ENCODE measurements at regions not wholly inside any gene's neighbourhood (a gene's known extent, or its start where the extent isn't known, plus 50 kb on each side); places are given as distances from the start of the nearest gene placed in this dataset.

DNA sequence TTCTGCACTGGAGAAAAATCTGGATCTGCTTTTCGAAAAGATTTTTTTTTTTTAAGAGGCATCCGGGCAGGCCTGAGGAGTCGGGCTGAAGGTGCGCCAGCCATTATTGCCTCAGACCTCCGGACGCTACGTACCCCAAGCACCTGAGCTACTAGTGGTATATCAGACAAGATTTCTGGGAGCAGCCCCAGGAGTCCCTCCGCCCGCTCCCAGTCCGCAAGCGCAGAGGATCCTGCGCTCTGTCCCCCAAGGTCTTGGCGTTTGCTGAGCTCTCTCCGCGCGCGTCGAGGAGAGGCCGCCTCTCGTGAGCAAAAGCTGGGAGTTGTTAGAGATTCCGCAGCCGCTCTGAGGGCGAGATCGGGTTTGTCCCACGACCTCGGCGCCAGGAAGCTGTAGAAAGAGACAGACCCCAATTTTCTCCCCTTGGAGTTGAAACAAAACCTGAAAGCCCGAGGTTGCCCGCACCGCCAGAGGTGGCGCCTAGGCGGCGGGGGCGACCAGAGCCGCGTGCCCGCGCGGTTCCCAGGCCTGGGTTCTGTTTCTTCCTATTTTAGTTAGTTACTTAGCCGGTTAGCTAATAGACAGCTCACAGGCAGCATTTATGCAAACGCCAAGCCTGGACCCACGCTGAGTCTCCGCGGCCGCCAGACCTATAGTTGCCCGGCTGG lies 72.5 kb upstream of the POLG start:
- H3K4me1 ChIP-seq (ENCODE audit: control insufficient read depth in 1 of 2, insufficient read depth in 2 of 2, low read length in 2 of 2): peaks cover 7 to 48% of the 10 kb centered on the region in 2 donors
- no peak overlapping the region for H3K27ac ChIP-seq (ENCODE audit: low read length)
- no peaks in the 10 kb centered on the region for H3K36me3 ChIP-seq (ENCODE audit: control insufficient read depth in 1 of 2, insufficient read depth in 2 of 2, low read length in 2 of 2)
- H3K4me3 ChIP-seq (ENCODE audit: low read depth in 1 of 2, low read length in 2 of 2): peak overlapping the region in 1 of 2 donors; percentile 47
- peaks cover 86% of the 10 kb centered on the region for H3K27me3 ChIP-seq (ENCODE audit: low read depth, low read length)
- H3K9me3 ChIP-seq (ENCODE audit: control insufficient read depth in 1 of 2, low read length in 2 of 2): no peaks in the 10 kb centered on the region

DNA sequence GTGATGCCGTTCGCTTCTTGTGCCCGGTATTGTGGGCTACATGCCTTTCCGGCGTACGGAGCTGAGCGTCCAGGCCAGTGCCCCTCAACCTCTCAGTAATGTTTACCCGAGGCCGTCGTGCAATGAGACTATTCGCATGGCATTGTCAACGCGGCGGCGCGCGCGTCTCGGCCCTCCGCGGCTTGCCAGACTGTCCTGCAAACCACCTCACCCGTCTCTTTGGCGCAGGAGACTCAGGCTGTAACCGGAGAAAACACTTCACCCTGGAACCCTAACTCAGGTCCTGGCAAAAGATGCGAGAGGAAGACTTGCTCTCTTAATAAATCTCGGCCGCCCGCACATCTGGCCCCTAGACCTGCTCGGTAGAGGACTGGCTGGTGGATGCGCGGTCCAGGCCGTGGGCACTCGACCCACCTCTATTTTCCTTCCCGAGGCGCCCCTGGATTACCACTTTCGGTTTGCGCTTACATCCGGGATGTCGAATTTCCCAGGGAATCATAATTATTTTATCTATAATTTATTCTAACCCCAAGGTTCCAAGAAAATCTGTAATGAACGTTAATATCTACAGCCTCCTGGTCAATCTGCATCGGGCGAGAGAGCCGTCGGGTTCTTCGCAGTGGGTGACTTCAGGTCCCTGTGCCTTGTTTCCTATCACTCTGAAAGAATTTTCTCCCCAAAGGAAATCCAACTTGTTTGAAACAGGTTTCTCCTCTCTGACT lies 71.8 kb upstream of the POLG start:
- peak overlapping the region; percentile 21 to 47 for H3K4me3 ChIP-seq (ENCODE audit: low read depth in 1 of 2, low read length in 2 of 2)
- peaks cover 7 to 44% of the 10 kb centered on the region in 2 donors for H3K4me1 ChIP-seq (ENCODE audit: control insufficient read depth in 1 of 2, insufficient read depth in 2 of 2, low read length in 2 of 2)
- no peaks in the 10 kb centered on the region for H3K36me3 ChIP-seq (ENCODE audit: control insufficient read depth in 1 of 2, insufficient read depth in 2 of 2, low read length in 2 of 2)
- no peaks in the 10 kb centered on the region for H3K9me3 ChIP-seq (ENCODE audit: control insufficient read depth in 1 of 2, low read length in 2 of 2)
- H3K27ac ChIP-seq (ENCODE audit: low read length): no peak overlapping the region
- H3K27me3 ChIP-seq (ENCODE audit: low read depth, low read length): peaks cover 80% of the 10 kb centered on the region

DNA sequence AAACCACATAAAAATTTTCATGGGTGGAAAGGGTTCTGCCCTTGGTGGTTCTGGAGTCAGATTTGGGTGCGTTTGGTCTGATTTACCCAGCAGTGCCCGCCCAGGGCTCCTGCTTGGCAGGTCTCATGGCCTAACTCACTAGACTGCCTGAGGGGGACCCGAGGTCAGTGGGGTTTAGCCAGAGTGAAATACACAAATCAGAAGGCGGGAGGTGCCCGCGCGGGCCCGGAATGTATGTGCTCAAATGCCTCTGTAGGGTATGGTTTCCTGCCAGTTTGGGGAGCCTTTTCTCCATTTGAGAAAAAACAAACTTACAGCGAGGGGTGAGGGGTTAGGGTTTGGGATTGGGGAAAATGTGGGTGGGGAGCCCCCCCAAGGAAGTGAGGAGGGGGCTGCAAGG lies 70.9 kb upstream of the POLG start:
- Histone ChIP-seq H3K4me1 (ENCODE audit: control insufficient read depth in 1 of 2, insufficient read depth in 2 of 2, low read length in 2 of 2) (peaks cover 7 to 41% of the 10 kb centered on the region in 2 donors), H3K4me3 (ENCODE audit: low read depth in 1 of 2, low read length in 2 of 2) (no peak overlapping the region), H3K27me3 (ENCODE audit: low read depth, low read length) (peaks cover 80% of the 10 kb centered on the region), H3K36me3 (ENCODE audit: control insufficient read depth in 1 of 2, insufficient read depth in 2 of 2, low read length in 2 of 2) (no peaks in the 10 kb centered on the region), H3K9me3 (ENCODE audit: control insufficient read depth in 1 of 2, low read length in 2 of 2) (no peaks in the 10 kb centered on the region), H3K27ac (ENCODE audit: low read length) (no peak overlapping the region)

DNA sequence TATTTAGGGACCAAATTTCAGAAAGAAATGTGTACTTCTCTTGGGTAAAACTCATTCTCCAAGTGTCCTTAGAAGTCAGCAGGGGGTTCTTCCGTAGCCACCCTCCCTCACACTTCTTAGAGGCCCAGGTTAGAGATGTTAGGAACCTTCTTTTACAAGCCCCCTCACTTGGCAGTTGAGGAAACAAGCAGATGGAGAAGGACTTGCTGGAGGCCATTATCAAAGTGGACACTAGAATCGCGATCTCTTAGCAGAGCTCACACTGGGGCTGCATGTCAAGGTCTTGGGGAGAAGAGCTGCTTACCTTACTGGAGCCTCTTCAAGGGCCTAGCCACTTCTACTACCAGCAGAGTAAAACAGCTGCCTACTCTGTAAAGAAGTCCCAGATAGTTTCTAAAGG lies 69.4 kb upstream of the POLG start:
- no peak overlapping the region for H3K4me3 ChIP-seq (ENCODE audit: low read depth in 1 of 2, low read length in 2 of 2)
- no peaks in the 10 kb centered on the region for H3K36me3 ChIP-seq (ENCODE audit: control insufficient read depth in 1 of 2, insufficient read depth in 2 of 2, low read length in 2 of 2)
- H3K9me3 ChIP-seq (ENCODE audit: control insufficient read depth in 1 of 2, low read length in 2 of 2): no peaks in the 10 kb centered on the region
- peaks cover 7 to 48% of the 10 kb centered on the region in 2 donors for H3K4me1 ChIP-seq (ENCODE audit: control insufficient read depth in 1 of 2, insufficient read depth in 2 of 2, low read length in 2 of 2)
- peaks cover 77% of the 10 kb centered on the region for H3K27me3 ChIP-seq (ENCODE audit: low read depth, low read length)
- H3K27ac ChIP-seq (ENCODE audit: low read length): no peak overlapping the region

DNA sequence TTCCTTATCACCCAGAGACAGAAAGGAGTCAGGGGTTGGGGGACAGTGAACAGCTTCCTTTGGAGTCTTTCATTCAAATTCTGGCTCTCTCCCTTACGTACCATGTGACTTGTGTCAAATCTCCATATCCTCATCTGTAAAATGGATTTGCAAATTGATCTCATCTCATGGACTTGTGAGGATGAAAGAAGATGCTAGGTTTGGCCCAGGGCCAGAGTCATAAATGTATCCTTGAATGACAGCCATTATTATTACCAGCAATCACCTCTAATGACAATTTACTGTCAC lies 67.8 kb upstream of the POLG start:
- Histone ChIP-seq H3K36me3 (ENCODE audit: control insufficient read depth in 1 of 2, insufficient read depth in 2 of 2, low read length in 2 of 2) (no peaks in the 10 kb centered on the region), H3K4me3 (ENCODE audit: low read depth in 1 of 2, low read length in 2 of 2) (no peak overlapping the region), H3K9me3 (ENCODE audit: control insufficient read depth in 1 of 2, low read length in 2 of 2) (no peaks in the 10 kb centered on the region), H3K27me3 (ENCODE audit: low read depth, low read length) (peaks cover 77% of the 10 kb centered on the region), H3K27ac (ENCODE audit: low read length) (no peak overlapping the region), H3K4me1 (ENCODE audit: control insufficient read depth in 1 of 2, insufficient read depth in 2 of 2, low read length in 2 of 2) (peaks cover 0 to 33% of the 10 kb centered on the region in 2 donors)

DNA sequence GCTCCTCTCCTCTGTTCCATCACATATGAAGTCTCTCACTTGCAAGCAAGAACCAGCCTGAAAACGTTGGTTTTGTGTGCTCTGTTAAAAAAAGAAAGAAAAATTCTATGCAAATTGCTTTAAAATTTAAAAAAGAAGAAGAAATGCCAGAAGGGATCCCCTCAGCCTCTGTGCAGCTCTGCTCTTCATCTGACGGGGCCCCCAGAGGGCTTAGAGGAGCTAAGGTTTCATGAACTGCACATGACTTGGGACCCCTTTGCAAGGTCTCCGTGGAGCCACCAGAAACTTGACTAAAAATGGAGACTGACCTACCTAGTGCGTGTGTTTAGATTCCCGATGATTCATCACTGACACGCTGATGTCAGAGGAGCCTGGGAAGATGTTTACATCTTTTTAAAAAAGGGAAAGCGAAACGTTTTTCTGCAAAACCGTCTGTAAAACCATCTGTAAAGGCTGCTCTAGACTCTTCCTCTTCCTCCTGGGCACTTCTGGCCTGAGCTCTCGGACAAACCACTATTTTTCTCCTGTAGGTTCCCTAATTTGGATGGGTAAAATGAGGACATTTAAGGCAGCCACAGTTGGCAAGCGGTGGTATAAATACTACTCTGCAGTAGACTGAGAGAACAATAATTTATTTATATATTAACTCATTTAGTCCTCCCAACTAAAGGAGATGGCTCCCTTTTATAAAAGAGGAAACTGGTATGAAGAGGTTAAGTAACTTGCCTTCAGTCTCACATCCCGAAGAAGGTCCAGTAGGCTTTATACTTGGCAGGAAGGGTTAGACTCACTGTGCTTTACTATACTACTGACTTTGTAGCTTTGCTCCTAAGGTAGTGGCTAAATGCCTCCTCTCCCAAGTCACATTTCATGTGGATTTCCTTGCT lies 67.2 kb upstream of the POLG start:
- H3K27me3 ChIP-seq (ENCODE audit: low read depth, low read length): peaks cover 77% of the 10 kb centered on the region
- no peak overlapping the region for H3K27ac ChIP-seq (ENCODE audit: low read length)
- H3K4me1 ChIP-seq (ENCODE audit: control insufficient read depth in 1 of 2, insufficient read depth in 2 of 2, low read length in 2 of 2): peaks cover 0 to 27% of the 10 kb centered on the region in 2 donors
- H3K4me3 ChIP-seq (ENCODE audit: low read depth in 1 of 2, low read length in 2 of 2): no peak overlapping the region
- no peaks in the 10 kb centered on the region for H3K9me3 ChIP-seq (ENCODE audit: control insufficient read depth in 1 of 2, low read length in 2 of 2)
- no peaks in the 10 kb centered on the region for H3K36me3 ChIP-seq (ENCODE audit: control insufficient read depth in 1 of 2, insufficient read depth in 2 of 2, low read length in 2 of 2)

DNA sequence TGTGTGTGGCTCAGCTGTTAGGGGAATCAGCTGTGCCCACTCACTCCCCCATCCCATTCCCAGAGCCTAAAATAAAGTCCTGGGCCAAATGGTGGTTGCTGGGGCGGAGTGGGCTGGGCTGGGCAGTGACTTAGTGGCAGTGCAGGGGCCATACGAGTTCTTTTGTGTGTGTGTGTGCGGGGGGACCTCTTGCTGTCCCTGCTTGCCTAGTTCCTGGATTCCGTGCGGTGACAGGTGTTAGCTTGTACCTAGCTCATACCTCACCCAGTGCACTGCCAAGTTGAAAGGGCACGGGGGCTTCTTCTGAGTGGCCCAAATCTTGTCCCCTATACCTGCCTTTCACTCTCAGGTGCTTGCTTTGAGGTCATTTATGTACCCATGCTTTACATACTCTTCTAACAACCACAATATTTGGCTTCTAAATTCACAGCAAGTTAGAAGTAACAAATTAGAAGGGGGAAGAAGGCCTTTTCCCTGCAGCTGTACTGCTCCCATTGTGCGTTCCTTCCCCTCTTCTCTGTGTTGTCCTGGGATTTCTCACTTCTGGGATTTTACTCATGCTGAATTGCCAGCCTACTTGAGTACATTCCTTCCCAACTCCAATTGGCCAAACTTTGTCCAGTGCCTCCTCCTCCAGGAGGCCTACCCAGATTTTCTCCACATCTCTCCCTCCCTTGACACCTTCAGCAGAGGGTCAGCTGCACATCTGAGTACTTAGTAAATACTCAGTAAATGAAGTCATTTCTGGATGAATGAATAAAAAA lies 66.3 kb upstream of the POLG start:
- Histone ChIP-seq H3K36me3 (ENCODE audit: control insufficient read depth in 1 of 2, insufficient read depth in 2 of 2, low read length in 2 of 2) (no peaks in the 10 kb centered on the region), H3K4me1 (ENCODE audit: control insufficient read depth in 1 of 2, insufficient read depth in 2 of 2, low read length in 2 of 2) (peaks cover 0 to 18% of the 10 kb centered on the region in 2 donors), H3K27me3 (ENCODE audit: low read depth, low read length) (peaks cover 70% of the 10 kb centered on the region), H3K27ac (ENCODE audit: low read length) (no peak overlapping the region), H3K4me3 (ENCODE audit: low read depth in 1 of 2, low read length in 2 of 2) (no peak overlapping the region), H3K9me3 (ENCODE audit: control insufficient read depth in 1 of 2, low read length in 2 of 2) (no peaks in the 10 kb centered on the region)

DNA sequence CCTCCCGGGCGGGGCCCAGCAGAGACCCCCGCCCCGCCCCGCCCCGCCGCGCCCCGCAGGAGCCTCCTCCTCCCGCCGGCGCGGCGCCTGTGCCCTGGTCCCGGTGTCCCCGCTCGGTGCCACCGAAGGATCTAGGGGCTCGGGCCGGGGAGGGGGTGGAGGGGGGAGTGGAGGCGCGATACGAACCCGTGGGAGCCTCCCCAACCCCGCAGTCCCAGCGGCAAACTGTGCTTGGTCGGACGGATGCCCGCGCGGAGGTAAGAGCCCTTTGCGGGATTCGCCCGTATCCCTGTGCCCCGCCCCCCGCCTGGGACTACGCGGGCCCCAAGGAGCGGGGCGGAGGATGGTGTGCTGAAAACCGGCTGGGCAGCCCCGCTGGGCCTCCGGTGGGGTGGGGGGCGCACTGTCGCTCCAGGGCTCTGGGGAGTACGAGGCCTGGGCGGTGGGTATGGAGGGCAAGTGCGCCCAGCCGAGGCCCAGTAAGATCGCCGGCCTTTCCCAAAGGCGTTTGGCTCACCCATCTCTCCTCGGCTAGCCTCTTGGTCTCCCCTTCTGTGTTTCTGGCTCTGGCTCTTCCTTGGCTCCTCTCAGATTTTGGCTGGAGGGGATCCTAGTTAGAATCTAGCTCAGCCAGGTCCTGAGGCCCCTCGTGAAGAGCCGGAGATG lies 65.6 kb upstream of the POLG start:
- H3K4me1 ChIP-seq (ENCODE audit: control insufficient read depth in 1 of 2, insufficient read depth in 2 of 2, low read length in 2 of 2): peaks cover 0 to 17% of the 10 kb centered on the region in 2 donors
- H3K27ac ChIP-seq (ENCODE audit: low read length): no peak overlapping the region
- H3K9me3 ChIP-seq (ENCODE audit: control insufficient read depth in 1 of 2, low read length in 2 of 2): no peaks in the 10 kb centered on the region
- peak overlapping the region in 1 of 2 donors; percentile 55 for H3K4me3 ChIP-seq (ENCODE audit: low read depth in 1 of 2, low read length in 2 of 2)
- no peaks in the 10 kb centered on the region for H3K36me3 ChIP-seq (ENCODE audit: control insufficient read depth in 1 of 2, insufficient read depth in 2 of 2, low read length in 2 of 2)
- H3K27me3 ChIP-seq (ENCODE audit: low read depth, low read length): peaks cover 63% of the 10 kb centered on the region

DNA sequence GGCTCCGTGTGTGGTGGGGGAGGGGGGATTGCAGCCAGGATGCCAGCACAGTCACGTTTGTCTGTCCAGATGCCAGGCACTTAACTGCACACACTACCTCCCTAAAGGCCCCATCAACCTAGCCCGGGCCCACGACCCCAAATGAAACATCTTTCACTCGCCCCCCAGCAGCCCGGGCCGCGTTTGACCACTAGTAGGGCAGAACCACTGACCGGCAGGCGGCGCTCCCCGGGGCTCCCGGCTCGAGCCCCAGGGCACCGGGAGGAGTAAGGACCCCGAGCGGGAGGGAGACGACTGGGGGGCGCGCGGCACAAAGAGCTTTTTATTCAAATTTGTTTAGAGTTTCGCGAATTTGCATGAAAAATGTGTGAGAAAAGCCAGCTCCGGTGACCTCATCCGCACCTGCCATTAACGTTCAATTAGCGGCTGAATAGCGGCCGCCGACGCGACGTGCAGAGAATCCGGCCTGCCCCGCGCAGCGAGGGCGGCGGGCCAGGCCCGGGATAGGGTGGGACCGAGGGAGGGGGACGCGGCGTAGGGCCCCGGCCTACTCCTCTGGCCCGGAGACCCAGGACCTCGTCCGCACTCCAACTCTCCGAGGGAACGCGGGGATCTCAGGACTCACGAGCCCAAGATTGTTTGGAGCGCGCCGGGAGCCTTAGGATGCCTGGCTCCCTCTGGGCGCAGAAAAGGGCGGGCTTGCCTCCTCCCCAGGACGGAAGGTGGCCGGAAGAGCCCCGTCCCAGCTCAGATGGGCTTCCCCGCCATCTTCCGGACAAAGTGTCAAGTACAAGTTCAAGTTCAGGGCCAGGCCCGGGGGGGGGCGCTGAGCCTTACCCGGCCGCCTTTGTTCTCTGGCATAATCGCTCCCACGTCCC lies 64.9 kb upstream of the POLG start:
- Histone ChIP-seq H3K27ac (ENCODE audit: low read length) (no peak overlapping the region), H3K9me3 (ENCODE audit: control insufficient read depth in 1 of 2, low read length in 2 of 2) (no peaks in the 10 kb centered on the region), H3K4me3 (ENCODE audit: low read depth in 1 of 2, low read length in 2 of 2) (peak overlapping the region in 1 of 2 donors; percentile 55), H3K36me3 (ENCODE audit: control insufficient read depth in 1 of 2, insufficient read depth in 2 of 2, low read length in 2 of 2) (no peaks in the 10 kb centered on the region), H3K4me1 (ENCODE audit: control insufficient read depth in 1 of 2, insufficient read depth in 2 of 2, low read length in 2 of 2) (peaks cover 0 to 17% of the 10 kb centered on the region in 2 donors), H3K27me3 (ENCODE audit: low read depth, low read length) (peaks cover 55% of the 10 kb centered on the region)

DNA sequence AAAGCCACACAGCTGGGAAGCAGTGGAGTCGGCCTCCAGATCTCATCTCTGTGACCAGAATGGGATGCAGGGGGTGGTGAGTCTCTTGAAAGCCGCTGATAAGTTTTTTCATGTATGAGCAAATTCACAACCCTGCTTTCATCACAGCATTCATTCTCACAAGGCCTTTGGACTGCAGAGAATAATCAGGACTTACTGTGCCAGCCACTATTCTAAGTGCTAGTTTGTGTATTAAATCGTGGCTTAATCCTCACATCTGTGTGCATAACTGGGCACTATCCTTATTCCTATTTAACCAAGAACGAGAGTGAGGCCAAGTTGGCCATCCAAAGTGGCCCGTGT lies 64.2 kb upstream of the POLG start:
- Histone ChIP-seq H3K9me3 (ENCODE audit: control insufficient read depth in 1 of 2, low read length in 2 of 2) (no peaks in the 10 kb centered on the region), H3K27me3 (ENCODE audit: low read depth, low read length) (peaks cover 49% of the 10 kb centered on the region), H3K36me3 (ENCODE audit: control insufficient read depth in 1 of 2, insufficient read depth in 2 of 2, low read length in 2 of 2) (no peaks in the 10 kb centered on the region), H3K27ac (ENCODE audit: low read length) (no peak overlapping the region), H3K4me1 (ENCODE audit: control insufficient read depth in 1 of 2, insufficient read depth in 2 of 2, low read length in 2 of 2) (peaks cover 0 to 17% of the 10 kb centered on the region in 2 donors), H3K4me3 (ENCODE audit: low read depth in 1 of 2, low read length in 2 of 2) (peak overlapping the region in 1 of 2 donors; percentile 55)

Measured in muscle layer of duodenum (tissue), 2 donors.